ACC112 (cell line): ENCODE measurements at regions not wholly inside any gene's neighbourhood (a gene's known extent, or its start where the extent isn't known, plus 50 kb on each side); places are given as distances from the start of the nearest gene placed in this dataset.
"Not testable (repeated sequence)": the region's sequence is repeated elsewhere in the genome, so short reads cannot be mapped to it uniquely, and the experiment has no call there.

Source experiments
- H2AFZ ChIP-seq: fragments of 200-600 bp; sonication (generic); one replicate; pipeline ENCODE4 v1.6.0; 2017; ENCODE audit warnings: antibody characterized with exemption, low read length; ENCODE audit not compliant: unreplicated experiment
- H3K27ac ChIP-seq: fragments of 200-600 bp; sonication (generic); 2 replicates; pipeline ENCODE4 v1.5.1; 2014; ENCODE audit warnings: low read depth, mild to moderate bottlenecking, antibody characterized with exemption, low read length, moderate library complexity
- H3K27me3 ChIP-seq: fragments of 200-600 bp; sonication (generic); 2 replicates; pipeline ENCODE4 v1.6.1; 2014; ENCODE audit warnings: mild to moderate bottlenecking, antibody characterized with exemption, low read length, moderate library complexity, mixed read lengths; ENCODE audit not compliant: insufficient read depth
- H3K36me3 ChIP-seq: fragments of 200-600 bp; sonication (generic); 2 replicates; pipeline ENCODE4 v1.6.1; 2016; ENCODE audit warnings: mild to moderate bottlenecking, antibody characterized with exemption, low read length, moderate library complexity, mixed read lengths; ENCODE audit not compliant: insufficient read depth
- H3K4me1 ChIP-seq: fragments of 200-600 bp; sonication (generic); one replicate; pipeline ENCODE4 v1.6.1; 2016; ENCODE audit warnings: low read length, mixed read lengths; ENCODE audit not compliant: insufficient read depth, unreplicated experiment, control insufficient read depth
- H3K4me3 ChIP-seq: fragments of 200-600 bp; sonication (generic); 2 replicates; pipeline ENCODE4 v1.5.1; 2014; ENCODE audit warnings: mild to moderate bottlenecking, low read depth, low read length
- H3K79me2 ChIP-seq: fragments of 200-600 bp; sonication (generic); one replicate; pipeline ENCODE4 v1.6.0; 2016; ENCODE audit warnings: low read length; ENCODE audit not compliant: control insufficient read depth, unreplicated experiment, insufficient read depth

- H3K4me1 ChIP-seq: no peaks in the 10 kb centered on the region
- H3K27me3 ChIP-seq: no peaks in the 10 kb centered on the region
- H2AFZ ChIP-seq: no peak overlapping the region
- no peak overlapping the region for H3K4me3 ChIP-seq
- H3K27ac ChIP-seq: no peak overlapping the region
- no peaks in the 10 kb centered on the region for H3K79me2 ChIP-seq
- H3K36me3 ChIP-seq: no peaks in the 10 kb centered on the region
Observed at GRCh38 chrX:121349263-121349662, 301.9 kb downstream of the GLUD2 start.

GRCh38 chrX:121356139-121356849, 308.9 kb downstream of the GLUD2 start:
- no peak overlapping the region for H2AFZ ChIP-seq
- no peaks in the 10 kb centered on the region for H3K36me3 ChIP-seq
- H3K27ac ChIP-seq: no peak overlapping the region
- no peak overlapping the region for H3K4me3 ChIP-seq
- no peaks in the 10 kb centered on the region for H3K4me1 ChIP-seq
- no peaks in the 10 kb centered on the region for H3K79me2 ChIP-seq
- no peaks in the 10 kb centered on the region for H3K27me3 ChIP-seq

GRCh38 chrX:121356850-121357171, 309.4 kb downstream of the GLUD2 start:
- Histone ChIP-seq H3K79me2 (no peaks in the 10 kb centered on the region), H3K27me3 (no peaks in the 10 kb centered on the region), H3K27ac (no peak overlapping the region), H3K4me3 (no peak overlapping the region), H2AFZ (no peak overlapping the region), H3K4me1 (no peaks in the 10 kb centered on the region), H3K36me3 (no peaks in the 10 kb centered on the region)

- Histone ChIP-seq H3K79me2 (no peaks in the 10 kb centered on the region), H2AFZ (no peak overlapping the region), H3K27me3 (no peaks in the 10 kb centered on the region), H3K4me3 (no peak overlapping the region), H3K27ac (no peak overlapping the region), H3K4me1 (no peaks in the 10 kb centered on the region), H3K36me3 (no peaks in the 10 kb centered on the region)
Observed at GRCh38 chrX:121360280-121360679, 312.9 kb downstream of the GLUD2 start.

GRCh38 chrX:121365572-121366161, 318.3 kb downstream of the GLUD2 start:
- Histone ChIP-seq H3K27ac (no peak overlapping the region), H2AFZ (no peak overlapping the region), H3K79me2 (no peaks in the 10 kb centered on the region), H3K27me3 (no peaks in the 10 kb centered on the region), H3K36me3 (no peaks in the 10 kb centered on the region), H3K4me1 (no peaks in the 10 kb centered on the region), H3K4me3 (no peak overlapping the region)

GRCh38 chrX:121374471-121374870, 327.1 kb downstream of the GLUD2 start:
- Histone ChIP-seq H3K79me2 (no peaks in the 10 kb centered on the region), H3K27me3 (no peaks in the 10 kb centered on the region), H3K27ac (no peak overlapping the region), H3K36me3 (no peaks in the 10 kb centered on the region), H3K4me1 (no peaks in the 10 kb centered on the region), H2AFZ (no peak overlapping the region), H3K4me3 (no peak overlapping the region)

GRCh38 chrX:121381915-121382314, 334.5 kb downstream of the GLUD2 start:
- not testable (repeated sequence) for H2AFZ ChIP-seq, H3K79me2 ChIP-seq, H3K36me3 ChIP-seq, H3K27ac ChIP-seq, H3K27me3 ChIP-seq, H3K4me3 ChIP-seq, H3K4me1 ChIP-seq

GRCh38 chrX:121389976-121390714, 342.7 kb downstream of the GLUD2 start:
- Histone ChIP-seq H2AFZ (no peak overlapping the region), H3K4me1 (no peaks in the 10 kb centered on the region), H3K36me3 (no peaks in the 10 kb centered on the region), H3K27ac (no peak overlapping the region), H3K27me3 (no peaks in the 10 kb centered on the region), H3K79me2 (no peaks in the 10 kb centered on the region), H3K4me3 (no peak overlapping the region)

- H3K4me3 ChIP-seq: no peak overlapping the region
- H3K27ac ChIP-seq: no peak overlapping the region
- no peaks in the 10 kb centered on the region for H3K27me3 ChIP-seq
- no peaks in the 10 kb centered on the region for H3K79me2 ChIP-seq
- H3K36me3 ChIP-seq: no peaks in the 10 kb centered on the region
- H3K4me1 ChIP-seq: no peaks in the 10 kb centered on the region
- H2AFZ ChIP-seq: no peak overlapping the region
Observed at GRCh38 chrX:121405826-121406225, 358.4 kb downstream of the GLUD2 start.

- H3K79me2 ChIP-seq: no peaks in the 10 kb centered on the region
- H2AFZ ChIP-seq: no peak overlapping the region
- H3K27ac ChIP-seq: no peak overlapping the region
- no peak overlapping the region for H3K4me3 ChIP-seq
- H3K36me3 ChIP-seq: no peaks in the 10 kb centered on the region
- no peaks in the 10 kb centered on the region for H3K27me3 ChIP-seq
- H3K4me1 ChIP-seq: no peaks in the 10 kb centered on the region
Observed at GRCh38 chrX:121407627-121408026, 360.2 kb downstream of the GLUD2 start.

- not testable (repeated sequence) for H3K27me3 ChIP-seq, H3K27ac ChIP-seq, H3K4me1 ChIP-seq, H3K36me3 ChIP-seq, H2AFZ ChIP-seq, H3K4me3 ChIP-seq, H3K79me2 ChIP-seq
Observed at GRCh38 chrX:121431514-121431913, 384.1 kb downstream of the GLUD2 start.
